ENCODE measurements at regions not wholly inside any gene's neighbourhood (a gene's known extent, or its start where the extent isn't known, plus 50 kb on each side); places are given as distances from the start of the nearest gene placed in this dataset.

DNA sequence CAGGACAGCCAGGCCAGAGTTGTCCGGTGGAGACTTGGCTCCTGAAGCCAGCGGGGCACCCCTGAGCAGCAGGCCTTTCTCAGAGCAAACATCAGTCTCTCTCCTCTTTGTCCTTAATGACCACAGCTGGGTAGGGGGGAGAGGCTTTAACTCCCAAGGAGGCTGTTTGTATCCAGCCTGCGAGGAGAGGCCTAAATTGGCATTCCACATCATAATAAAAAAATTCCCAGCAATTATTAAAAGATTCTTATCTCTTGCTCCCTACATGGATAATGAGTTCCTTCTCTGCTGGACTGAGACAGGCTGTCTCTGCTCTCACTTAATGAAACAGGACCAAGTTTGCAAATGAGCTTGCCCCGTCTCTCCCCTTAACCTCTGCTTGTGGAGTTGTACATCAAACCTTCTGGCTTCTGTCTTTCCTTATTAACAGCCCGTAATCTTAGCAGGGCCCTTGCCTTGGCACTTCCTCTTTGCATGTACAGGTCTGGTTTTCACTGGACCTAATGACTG, 838.2 kb downstream of the MAFB start:
- Histone ChIP-seq H4K8ac (ENCODE audit: extremely low read depth, insufficient read depth, low read length) (no peak overlapping the region), H3K9me3 (ENCODE audit: insufficient read depth in 2 of 2, low read depth in 1 of 2, low read length in 1 of 2) (no peaks in the 10 kb centered on the region), H3K9ac (replicated peaks in 1 of 4; ENCODE audit: extremely low read depth in 1 of 4, low read depth in 3 of 4, low read length in 3 of 4) (no peak overlapping the region), H3K18ac (ENCODE audit: extremely low read depth, low read length) (no peak overlapping the region), H3K4me2 (ENCODE audit: insufficient read depth in 1 of 2, low read depth in 2 of 2, low read length in 2 of 2) (no peak overlapping the region), H2BK15ac (ENCODE audit: low read length) (no peak overlapping the region), H2AFZ (ENCODE audit: low read length) (no peak overlapping the region), H2BK5ac (ENCODE audit: low read depth, low read length) (no peak overlapping the region), H3K79me1 (ENCODE audit: low read depth, low read length) (no peaks in the 10 kb centered on the region), H3K14ac (ENCODE audit: insufficient read length) (no peak overlapping the region), H3K4me1 (replicated peaks in 1 of 4; ENCODE audit: control insufficient read depth in 3 of 4, insufficient read depth in 4 of 4, low read length in 3 of 4) (peaks cover 2 to 12% (median 7%) of the 10 kb centered on the region in 4 experiments; a peak in 4 of 7 replicates), H2BK120ac (replicated peaks; ENCODE audit: low read depth, low read length) (no peak overlapping the region), H3K4me3 (ENCODE audit: extremely low read depth in 1 of 4, insufficient read depth in 2 of 4, low read depth in 3 of 4, low read length in 4 of 4) (no peak overlapping the region), H3K56ac (replicated peaks; ENCODE audit: insufficient read length, low read depth, low read length) (no peak overlapping the region), H2BK20ac (ENCODE audit: low read length) (no peak overlapping the region), H3K23ac (ENCODE audit: insufficient read length) (no peak overlapping the region), H3K4ac (replicated peaks; ENCODE audit: insufficient read length, low read depth, low read length) (no peak overlapping the region), H2BK12ac (ENCODE audit: low read depth, low read length) (no peak overlapping the region), H4K20me1 (replicated peaks in 1 of 2; ENCODE audit: control insufficient read depth in 1 of 2, insufficient read depth in 2 of 2, low read length in 2 of 2) (no peaks in the 10 kb centered on the region), H3K79me2 (ENCODE audit: control insufficient read depth in 1 of 2, insufficient read depth in 2 of 2, low read length in 2 of 2) (no peaks in the 10 kb centered on the region), H4K5ac (ENCODE audit: insufficient read length, low read depth, low read length) (no peak overlapping the region), H3K27ac (ENCODE audit: low read depth, low read length) (no peak overlapping the region), H3K23me2 (ENCODE audit: low read depth, low read length) (no peaks in the 10 kb centered on the region), H2AK5ac (ENCODE audit: low read depth, low read length) (no peak overlapping the region), H3K36me3 (ENCODE audit: control insufficient read depth in 2 of 4, insufficient read depth in 4 of 4, low read length in 3 of 4) (no peaks in the 10 kb centered on the region), H4K91ac (replicated peaks; ENCODE audit: insufficient read length, low read length) (no peak overlapping the region), H3K27me3 (replicated peaks in 1 of 4; ENCODE audit: control insufficient read depth in 3 of 4, extremely low read depth in 1 of 4, insufficient read depth in 3 of 4, low read length in 3 of 4) (peaks cover 0 to 2% (median 0%) of the 10 kb centered on the region in 4 experiments; a peak in 2 of 7 replicates)
- ChIA-PET CTCF (ENCODE audit: partially characterized antibody) (interaction anchor here (0.6 to 4.9 kb wide), 4 partner anchors 22 to 1115 kb away, joined by 3 to 25 read pairs (median 14); no protein-coding TSS in a partner anchor), POLR2A (ENCODE audit: partially characterized antibody) (no interaction called here)
- TF ChIP-seq, protein P1, sequence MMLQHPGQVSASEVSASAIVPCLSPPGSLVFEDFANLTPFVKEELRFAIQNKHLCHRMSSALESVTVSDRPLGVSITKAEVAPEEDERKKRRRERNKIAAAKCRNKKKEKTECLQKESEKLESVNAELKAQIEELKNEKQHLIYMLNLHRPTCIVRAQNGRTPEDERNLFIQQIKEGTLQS (IDR thresholded peaks at IDR 0.05; ENCODE audit: insufficient read depth, low read depth, low read length): no peak
- TF ChIP-seq PHF8 (conservative IDR thresholded peaks at IDR 0.05; ENCODE audit: low read depth, low read length) (no peak), POLR2AphosphoS5 (IDR thresholded peaks at IDR 0.05; ENCODE audit: low read depth, low read length) (no peak), ZNF274 (IDR thresholded peaks at IDR 0.05; ENCODE audit: borderline replicate concordance, extremely low read depth, low read length) (no peak), MAFK (IDR thresholded peaks at IDR 0.05; ENCODE audit: low read depth, low read length) (no peak), GTF2F1 (IDR thresholded peaks at IDR 0.05; ENCODE audit: borderline replicate concordance, low read depth, low read length) (no peak)
- FAIRE-seq (no peak), DNase-seq (ENCODE audit: low read depth in 1 of 2, low spot score in 2 of 2) (no peak)
- WGBS, 2 experiments (ENCODE audit: extremely low coverage in 1 of 2, insufficient coverage in 1 of 2, insufficient read length in 1 of 2, insufficient replicate concordance in 2 of 2, low coverage in 1 of 2, low lambda C conversion rate in 2 of 2, missing lambda C conversion rate in 1 of 2): 82% methylated on average over 5 of the region's 5 CpGs; no CpG with 5 or more reads in 1 of the 2 experiments
